NCI-H774 (cell line): ENCODE measurements at regions not wholly inside any gene's neighbourhood (a gene's known extent, or its start where the extent isn't known, plus 50 kb on each side); places are given as distances from the start of the nearest gene placed in this dataset.

Source experiments
- DNase-seq: peaks from one replicate; lab custom pipeline; 2025; lab: John Stamatoyannopoulos, UW

DNA sequence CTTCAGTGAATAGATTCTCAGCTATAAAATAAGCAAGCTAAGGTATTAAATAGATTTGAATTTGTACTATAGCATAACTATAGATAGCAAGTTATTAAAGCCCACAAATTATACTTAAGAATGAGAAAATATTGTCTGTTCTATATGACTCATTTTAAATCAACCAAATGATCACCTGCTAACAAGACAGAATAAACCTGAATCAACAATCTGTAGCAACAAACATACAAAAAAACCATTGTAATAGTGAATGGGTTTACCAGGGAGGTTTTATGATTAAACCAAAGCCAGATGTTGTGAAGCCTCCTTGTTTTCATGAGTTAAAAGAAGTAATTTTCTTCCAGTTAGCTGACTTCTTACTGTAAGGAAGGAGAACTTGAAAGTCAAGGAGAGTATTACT is 71.9 kb upstream of the HTR1B start:
- peak; percentile 41 for DNase-seq

- DNase-seq = no peak
Measured at GRCh38 chr6:77536701-77537100, 73.4 kb upstream of the HTR1B start.

DNA sequence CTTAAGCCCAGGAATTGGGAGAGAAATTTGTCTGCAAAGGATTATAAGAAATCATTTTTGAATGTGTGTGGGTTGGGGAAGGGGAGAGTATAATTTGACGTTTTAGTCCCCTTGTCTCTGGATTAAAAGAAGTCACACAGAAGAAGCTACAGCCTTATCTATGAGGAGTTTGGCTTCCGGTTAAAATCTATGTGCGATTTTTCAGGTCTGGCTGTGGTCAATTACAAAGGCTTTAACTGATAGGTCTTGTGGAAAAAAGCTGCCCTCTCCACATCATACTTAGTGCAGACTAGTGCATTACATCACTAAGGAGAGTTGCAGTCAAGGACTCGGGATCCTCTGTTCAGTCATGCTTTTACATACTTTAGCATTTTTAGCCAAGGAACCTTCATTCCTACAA is 80.3 kb upstream of the HTR1B start:
- DNase-seq = no peak

- no peak for DNase-seq
Measured at GRCh38 chr6:77548190-77548589, 84.9 kb upstream of the HTR1B start.

DNA sequence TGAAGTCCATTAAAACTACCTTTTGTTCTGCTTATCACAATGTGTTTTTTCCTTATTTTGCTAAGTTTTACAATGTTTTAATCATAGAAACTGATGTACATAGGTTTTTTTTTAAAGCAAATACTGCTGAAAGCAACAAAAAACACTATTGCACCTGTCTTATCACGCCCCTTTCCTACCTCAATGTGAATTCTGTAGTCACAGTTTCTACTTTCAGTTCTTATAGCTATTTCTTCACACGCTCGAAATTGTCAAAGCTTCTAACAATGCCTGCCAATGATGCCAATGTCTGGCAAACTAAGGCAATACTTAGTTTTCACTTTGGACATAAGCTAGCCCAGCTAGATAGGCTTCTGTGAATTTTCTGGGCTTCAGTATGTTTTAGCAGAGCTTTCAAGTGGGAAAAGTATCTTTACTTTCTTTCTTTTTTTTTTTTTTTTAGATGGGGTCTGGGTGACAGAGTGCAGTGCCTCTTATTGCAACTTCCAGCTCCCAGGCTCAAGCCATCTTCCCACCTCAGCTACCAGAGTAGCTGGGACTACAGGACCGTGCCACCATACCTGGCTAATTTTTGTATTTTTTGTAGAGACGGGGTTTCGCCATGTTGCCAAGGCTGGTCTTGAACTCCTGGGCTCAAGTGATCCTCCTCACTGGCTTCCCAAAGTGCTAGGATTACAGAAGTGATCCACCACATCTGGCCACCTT is 85.5 kb upstream of the HTR1B start:
- no peak for DNase-seq

DNA sequence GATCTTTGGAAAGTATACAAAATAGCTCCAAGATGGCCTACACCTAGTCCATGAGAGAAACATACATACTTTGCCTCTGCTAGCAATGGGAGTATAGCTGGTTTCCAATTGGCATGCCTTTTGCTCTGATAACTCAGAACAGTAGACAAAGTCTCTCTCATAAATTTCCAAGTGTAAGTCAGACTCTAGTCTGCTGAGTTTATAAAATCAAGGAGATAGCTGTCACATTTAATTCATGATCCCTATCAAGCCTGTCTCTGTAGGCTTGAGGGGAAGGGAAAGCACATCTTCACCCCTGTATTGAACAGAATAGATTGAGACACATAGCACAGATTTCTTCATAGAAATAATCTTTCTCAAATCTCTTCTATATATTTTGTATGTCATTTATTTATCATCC is 87.8 kb upstream of the HTR1B start:
- DNase-seq = no peak

GRCh38 chr6:77561768-77562314 is 91.0 kb upstream of the MEI4 start:
- DNase-seq = peak; percentile 40

GRCh38 chr6:77565370-77565769 is 87.5 kb upstream of the MEI4 start:
- no peak for DNase-seq

DNA sequence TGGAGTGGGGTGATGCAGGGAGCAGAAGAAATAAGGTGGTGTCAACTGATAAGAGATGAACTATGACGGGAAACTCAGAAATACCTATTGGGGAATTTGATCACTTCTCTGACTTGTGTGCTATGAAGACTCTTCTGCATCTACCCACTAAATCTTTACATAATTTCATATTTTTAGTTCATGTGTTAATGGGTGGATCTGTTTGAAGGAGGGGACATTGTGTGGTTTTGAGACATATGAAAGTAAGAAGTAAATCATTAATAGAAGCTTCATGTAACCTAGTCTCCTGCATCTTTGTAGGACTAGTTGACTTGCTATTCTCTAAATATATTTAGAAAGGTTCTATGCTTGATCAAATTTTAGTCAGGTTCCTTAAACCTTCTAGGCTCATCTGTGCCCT is 86.6 kb upstream of the MEI4 start:
- no peak for DNase-seq

DNA sequence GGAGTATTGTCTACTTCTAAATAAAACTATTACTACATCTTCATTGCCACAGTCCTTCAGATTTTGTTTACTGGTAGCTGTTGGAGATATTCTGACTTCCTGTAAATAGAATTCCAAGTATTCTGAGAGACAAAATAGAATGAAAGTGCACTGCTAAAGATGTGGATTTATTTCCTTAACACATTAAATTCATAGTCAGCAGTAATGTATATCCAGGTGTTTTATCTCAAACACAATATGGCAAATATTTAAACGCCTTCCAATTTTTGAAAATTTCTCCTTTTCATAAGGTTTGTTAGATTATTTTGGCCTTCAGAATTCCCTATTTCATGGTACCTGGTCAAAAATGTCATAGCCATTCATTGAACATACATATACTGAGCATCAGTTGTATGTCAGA is 84.3 kb upstream of the MEI4 start:
- no peak for DNase-seq

DNA sequence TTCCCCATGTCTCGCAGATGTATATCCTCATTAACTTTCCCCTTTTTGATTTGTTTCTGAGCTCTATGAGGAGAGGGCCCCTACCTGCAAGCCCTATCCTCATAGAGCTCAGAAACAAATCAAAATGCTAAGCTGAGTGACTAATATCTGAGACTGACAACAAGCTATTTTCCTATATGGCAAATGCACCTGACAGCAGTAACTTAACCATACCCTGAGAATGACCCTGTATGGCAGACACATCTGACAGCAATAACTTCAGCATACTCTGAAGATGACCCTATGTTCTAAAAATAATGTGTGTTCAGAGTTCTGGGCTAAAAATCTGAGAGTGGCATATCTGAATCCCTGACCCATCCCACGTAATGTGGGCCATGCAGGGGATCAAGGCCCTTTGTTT is 79.0 kb upstream of the MEI4 start:
- no peak for DNase-seq

GRCh38 chr6:77587963-77588362 is 64.9 kb upstream of the MEI4 start:
- no peak for DNase-seq
